Right atrium auricular region (tissue), 2 donors: ENCODE measurements at regions not wholly inside any gene's neighbourhood (a gene's known extent, or its start where the extent isn't known, plus 50 kb on each side); places are given as distances from the start of the nearest gene placed in this dataset.

Experiments used
- DNase-seq: peaks from one replicate; pipeline ENCODE4 v3.0.0-alpha.2; 2019; ENCODE audit warnings: low spot score
- H3K27ac ChIP-seq, 2 donors: fragments of 200-600 bp; sonication (generic); 1 replicate in 1 of 2; 2 replicates in 1 of 2; pipeline ENCODE4 v1.5.1; 2016 to 2019
- H3K27me3 ChIP-seq, 2 donors: fragments of 200-600 bp; sonication (generic); one replicate each; pipeline versions ENCODE4 v1.5.1 to v1.6.0; 2017 to 2019
- H3K36me3 ChIP-seq: fragments of 200-600 bp; sonication (generic); one replicate; pipeline ENCODE4 v1.5.1; 2016
- H3K4me1 ChIP-seq, 2 donors: fragments of 200-600 bp; sonication (generic); one replicate each; pipeline versions ENCODE4 v1.5.1 to v1.6.0; 2017 to 2019
- H3K4me3 ChIP-seq, 2 donors: fragments of 200-600 bp; sonication (generic); 1 replicate in 1 of 2; 2 replicates in 1 of 2; pipeline ENCODE4 v1.5.1; 2017 to 2019; ENCODE audit warnings: mild to moderate bottlenecking in 1 of 2, moderate library complexity in 1 of 2
- H3K9me3 ChIP-seq, 2 donors: fragments of 200-600 bp; sonication (generic); one replicate each; pipeline ENCODE4 v1.5.1; 2019
- CTCF ChIP-seq, 2 donors: fragments of 200-600 bp; sonication (generic); IDR thresholded peaks; one replicate each; pipeline ENCODE4 v1.5.1; 2019; ENCODE audit warnings: antibody characterized with exemption in 2 of 2

GRCh38 chr1:82848043-82848442 lies 1047.3 kb downstream of the ADGRL2 start:
- no peaks in the 10 kb centered on the region for H3K36me3 ChIP-seq
- no peak for DNase-seq
- no peak overlapping the region for H3K4me3 ChIP-seq
- no peak for TF ChIP-seq CTCF (IDR thresholded peaks at IDR 0.05)
- H3K27ac ChIP-seq = no peak overlapping the region
- no peaks in the 10 kb centered on the region for H3K9me3 ChIP-seq
- H3K4me1 ChIP-seq = no peaks in the 10 kb centered on the region
- H3K27me3 ChIP-seq = no peaks in the 10 kb centered on the region

GRCh38 chr1:82845866-82846265 lies 1045.1 kb downstream of the ADGRL2 start:
- Histone ChIP-seq H3K36me3 (no peaks in the 10 kb centered on the region), H3K4me3 (no peak overlapping the region), H3K27ac (no peak overlapping the region), H3K9me3 (no peaks in the 10 kb centered on the region), H3K27me3 (no peaks in the 10 kb centered on the region), H3K4me1 (no peaks in the 10 kb centered on the region)
- DNase-seq = no peak
- TF ChIP-seq CTCF (IDR thresholded peaks at IDR 0.05) = no peak

GRCh38 chr1:82844911-82845827 lies 1044.4 kb downstream of the ADGRL2 start:
- H3K36me3 ChIP-seq = no peaks in the 10 kb centered on the region
- H3K27me3 ChIP-seq = no peaks in the 10 kb centered on the region
- DNase-seq = no peak
- H3K4me1 ChIP-seq = no peaks in the 10 kb centered on the region
- H3K9me3 ChIP-seq = no peaks in the 10 kb centered on the region
- H3K4me3 ChIP-seq = no peak overlapping the region
- no peak for TF ChIP-seq CTCF (IDR thresholded peaks at IDR 0.05)
- no peak overlapping the region for H3K27ac ChIP-seq

- Histone ChIP-seq H3K4me3 (no peak overlapping the region), H3K4me1 (no peaks in the 10 kb centered on the region), H3K9me3 (no peaks in the 10 kb centered on the region), H3K36me3 (no peaks in the 10 kb centered on the region), H3K27ac (no peak overlapping the region), H3K27me3 (no peaks in the 10 kb centered on the region)
- TF ChIP-seq CTCF (IDR thresholded peaks at IDR 0.05) = no peak
- DNase-seq = no peak
Measured at GRCh38 chr1:82844447-82844846, 1043.7 kb downstream of the ADGRL2 start.

GRCh38 chr1:82843876-82844275 lies 1043.1 kb downstream of the ADGRL2 start:
- no peaks in the 10 kb centered on the region for H3K27me3 ChIP-seq
- TF ChIP-seq CTCF (IDR thresholded peaks at IDR 0.05) = no peak
- no peak overlapping the region for H3K27ac ChIP-seq
- no peaks in the 10 kb centered on the region for H3K9me3 ChIP-seq
- no peak overlapping the region for H3K4me3 ChIP-seq
- no peaks in the 10 kb centered on the region for H3K36me3 ChIP-seq
- no peak for DNase-seq
- no peaks in the 10 kb centered on the region for H3K4me1 ChIP-seq

GRCh38 chr1:82840192-82840591 lies 1039.5 kb downstream of the ADGRL2 start:
- H3K9me3 ChIP-seq = no peaks in the 10 kb centered on the region
- no peak for DNase-seq
- no peak overlapping the region for H3K27ac ChIP-seq
- no peak overlapping the region for H3K4me3 ChIP-seq
- H3K36me3 ChIP-seq = no peaks in the 10 kb centered on the region
- TF ChIP-seq CTCF (IDR thresholded peaks at IDR 0.05) = no peak
- no peaks in the 10 kb centered on the region for H3K27me3 ChIP-seq
- H3K4me1 ChIP-seq = no peaks in the 10 kb centered on the region
